PFSK-1 (cell line): ENCODE measurements at regions not wholly inside any gene's neighbourhood (a gene's known extent, or its start where the extent isn't known, plus 50 kb on each side); places are given as distances from the start of the nearest gene placed in this dataset.

ENCODE experiments used
- FOXP2 ChIP-seq: optimal IDR thresholded peaks from 2 replicates; pipeline ENCODE3; 2011; ENCODE audit warnings: borderline replicate concordance, control low read depth, inconsistent platforms; ENCODE audit not compliant: insufficient read depth; ENCODE audit errors: extremely low read length, extremely low read depth
- POLR2AphosphoS5 ChIP-seq: IDR thresholded peaks from 2 replicates; pipeline ENCODE4 v1.6.1; 2012; ENCODE audit warnings: low read depth, mild to moderate bottlenecking, control low read depth, low read length, moderate library complexity
- REST ChIP-seq, 2 experiments: IDR thresholded peaks; 2 replicates each; pipeline versions ENCODE4 v1.6.1 to v1.8.0; 2011 to 2012; ENCODE audit warnings: low read depth in 2 of 2, low read length in 2 of 2, control low read depth in 1 of 2, inconsistent platforms in 1 of 2, mild to moderate bottlenecking in 1 of 2, moderate library complexity in 1 of 2; ENCODE audit not compliant: insufficient read depth in 1 of 2
- SIN3A ChIP-seq: IDR thresholded peaks from 2 replicates; pipeline ENCODE4 v1.6.1; 2012; ENCODE audit warnings: mild to moderate bottlenecking, low read length, moderate library complexity, borderline replicate concordance; ENCODE audit not compliant: insufficient read depth
- TAF1 ChIP-seq: IDR thresholded peaks from 2 replicates; pipeline ENCODE4 v1.6.1; 2012; ENCODE audit warnings: low read length, control low read depth, borderline replicate concordance; ENCODE audit not compliant: insufficient read depth

DNA sequence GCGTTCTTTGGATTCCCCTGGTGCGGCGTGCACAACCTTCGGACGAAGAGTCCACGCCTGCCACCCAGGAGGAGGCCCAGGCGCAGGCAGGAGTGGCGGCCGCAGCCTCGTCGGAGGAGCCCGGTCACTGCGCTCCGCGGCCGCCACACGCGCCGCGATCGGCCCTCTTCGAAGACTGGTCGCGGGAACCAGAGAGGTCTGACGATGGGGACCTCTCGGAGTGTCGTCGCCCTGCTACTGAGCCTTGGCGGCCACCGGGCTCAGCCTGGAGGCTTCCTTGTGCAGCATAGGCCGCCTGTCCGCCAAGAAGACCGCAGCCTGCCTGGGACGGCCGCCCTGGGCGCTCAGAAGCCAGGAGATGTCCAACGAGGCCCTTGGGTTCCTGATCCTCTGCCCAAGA lies 112.5 kb upstream of the SELENOP start:
- no peak for TF ChIP-seq POLR2AphosphoS5
- no peak for TF ChIP-seq REST (IDR thresholded peaks at IDR 0.05; ENCODE audit: insufficient read depth in 1 of 2, low read depth in 2 of 2, low read length in 2 of 2)
- TF ChIP-seq TAF1: no peak
- TF ChIP-seq SIN3A: no peak
- TF ChIP-seq FOXP2: no peak
